ENCODE measurements at regions not wholly inside any gene's neighbourhood (a gene's known extent, or its start where the extent isn't known, plus 50 kb on each side); places are given as distances from the start of the nearest gene placed in this dataset.

DNA sequence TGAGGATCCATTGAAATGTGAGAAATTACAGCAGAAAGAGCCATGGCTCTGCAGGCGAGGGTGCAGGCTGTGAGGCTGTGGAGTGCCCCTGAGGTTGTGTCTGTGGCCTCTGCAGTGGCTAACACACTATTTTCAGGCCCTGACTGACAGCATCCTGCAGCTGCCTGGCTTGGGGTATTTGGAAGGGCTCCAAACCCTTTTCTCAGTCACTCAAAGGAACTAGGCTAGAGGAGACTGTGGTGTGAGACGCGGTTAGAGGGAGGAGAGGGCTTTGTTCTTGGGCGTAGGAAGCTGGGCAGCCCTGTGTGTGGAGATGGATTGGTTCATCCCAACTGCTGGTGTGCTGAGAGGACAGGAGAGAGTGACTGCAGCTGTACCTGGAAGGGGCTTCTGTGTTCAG is 134.9 kb downstream of the RAMP3 start:
- 5% methylated on average over 4 of the region's 4 CpGs for WGBS (ENCODE audit: low lambda C conversion rate)
- Histone ChIP-seq H2AFZ (ENCODE audit: low read length) (no peak overlapping the region), H3K4me1 (ENCODE audit: insufficient read depth, low read length) (no peaks in the 10 kb centered on the region), H3K9ac (ENCODE audit: insufficient read depth, low read depth, low read length) (no peak overlapping the region), H3K4me2 (ENCODE audit: low read depth, low read length) (no peak overlapping the region), H4K20me1 (ENCODE audit: insufficient read depth, low read length) (no peaks in the 10 kb centered on the region), H3K79me2 (ENCODE audit: insufficient read depth, low read length) (no peaks in the 10 kb centered on the region), H3K36me3 (replicated peaks in 1 of 2; ENCODE audit: control insufficient read depth in 1 of 2, insufficient read depth in 2 of 2, low read length in 2 of 2) (no peaks in the 10 kb centered on the region), H3K27me3 (ENCODE audit: control insufficient read depth in 1 of 2, insufficient read depth in 2 of 2, low read length in 2 of 2) (no peaks in the 10 kb centered on the region; a peak in 2 of 5 replicates), H3K4me3 (replicated peaks in 1 of 3; ENCODE audit: insufficient read depth in 1 of 3, low read depth in 2 of 3, low read length in 3 of 3) (no peak overlapping the region), H3K9me3 (ENCODE audit: low read length) (peaks cover 14% of the 10 kb centered on the region; the same call in 1 of the 2 replicates), H3K27ac (ENCODE audit: extremely low read length, insufficient read depth, low read length) (no peak overlapping the region)
- no TSS peak for BruUV-seq (replicated peaks)
- POLR2A ChIA-PET: no interaction called here
- no peak for FAIRE-seq
- in situ Hi-C loops (cut with HindIII; ENCODE audit: extremely low pct_ligation_motif_present, low pct_unique_long_range_greater_than_20kb): no loop called here
- no peak for ATAC-seq
- intact Hi-C loops (cut with micrococcal nuclease; ENCODE audit: unreplicated experiment): no loop called here
- DNase-seq (ENCODE audit: low spot score): no peak
- CTCF ChIA-PET (ENCODE audit: low intra/inter-chr PET ratio, low total read pairs): no interaction called here
- no peak for TF ChIP-seq KDM6A (CRISPR knock-in tag; IDR thresholded peaks at IDR 0.05; ENCODE audit: low read depth)

DNA sequence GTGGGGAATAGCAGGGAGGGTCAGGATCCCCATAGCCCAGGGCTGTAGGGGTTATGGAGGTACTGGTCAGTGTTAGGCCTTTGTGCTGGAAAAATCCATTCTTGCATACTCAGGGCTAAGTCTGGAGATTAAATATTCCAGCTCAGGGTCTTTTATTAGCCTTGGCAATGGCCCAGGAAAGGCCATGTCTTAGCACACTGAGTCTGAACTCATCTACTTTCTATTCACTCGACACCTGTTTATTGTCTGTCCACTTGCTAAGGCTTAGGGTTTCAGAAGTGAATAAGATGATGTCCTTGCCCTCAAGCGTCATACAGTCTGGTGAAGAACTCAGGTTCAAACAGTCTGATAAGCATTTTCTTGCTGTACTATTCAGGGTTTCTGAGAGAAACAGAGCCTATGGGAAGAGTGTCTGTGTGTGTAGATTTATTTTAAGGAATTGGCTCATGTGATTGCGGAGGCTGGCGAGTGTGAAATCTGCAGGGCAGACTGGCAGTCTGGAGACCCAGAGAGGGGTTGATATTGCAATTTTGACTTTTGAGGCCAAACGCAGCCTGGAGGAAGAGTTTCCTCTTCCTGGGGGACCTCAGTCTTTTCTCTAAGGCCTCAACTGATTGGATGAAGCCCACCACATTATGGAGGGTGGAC is 135.8 kb downstream of the RAMP3 start:
- Histone ChIP-seq H3K4me2 (ENCODE audit: low read depth, low read length) (no peak overlapping the region), H3K9me3 (ENCODE audit: low read length) (peaks cover 9% of the 10 kb centered on the region; the same call in 1 of the 2 replicates), H3K27ac (ENCODE audit: extremely low read length, insufficient read depth, low read length) (no peak overlapping the region), H3K36me3 (replicated peaks in 1 of 2; ENCODE audit: control insufficient read depth in 1 of 2, insufficient read depth in 2 of 2, low read length in 2 of 2) (no peaks in the 10 kb centered on the region), H3K9ac (ENCODE audit: insufficient read depth, low read depth, low read length) (no peak overlapping the region), H3K4me3 (replicated peaks in 1 of 3; ENCODE audit: insufficient read depth in 1 of 3, low read depth in 2 of 3, low read length in 3 of 3) (no peak overlapping the region), H3K79me2 (ENCODE audit: insufficient read depth, low read length) (no peaks in the 10 kb centered on the region), H3K27me3 (ENCODE audit: control insufficient read depth in 1 of 2, insufficient read depth in 2 of 2, low read length in 2 of 2) (no peaks in the 10 kb centered on the region; a peak in 2 of 5 replicates), H4K20me1 (ENCODE audit: insufficient read depth, low read length) (no peaks in the 10 kb centered on the region), H3K4me1 (ENCODE audit: insufficient read depth, low read length) (no peaks in the 10 kb centered on the region), H2AFZ (ENCODE audit: low read length) (no peak overlapping the region)
- ChIA-PET POLR2A (no interaction called here), CTCF (ENCODE audit: low intra/inter-chr PET ratio, low total read pairs) (no interaction called here)
- BruUV-seq (replicated peaks): no TSS peak
- 25% methylated on average over 5 of the region's 5 CpGs for WGBS (ENCODE audit: low lambda C conversion rate)
- FAIRE-seq (no peak), ATAC-seq (no peak), DNase-seq (ENCODE audit: low spot score) (no peak)
- TF ChIP-seq DMAP1 (CRISPR knock-in tag; IDR thresholded peaks at IDR 0.05): no peak
- no peak for TF ChIP-seq ZNF772 (CRISPR knock-in tag; IDR thresholded peaks at IDR 0.05)
- TF ChIP-seq, protein P1, sequence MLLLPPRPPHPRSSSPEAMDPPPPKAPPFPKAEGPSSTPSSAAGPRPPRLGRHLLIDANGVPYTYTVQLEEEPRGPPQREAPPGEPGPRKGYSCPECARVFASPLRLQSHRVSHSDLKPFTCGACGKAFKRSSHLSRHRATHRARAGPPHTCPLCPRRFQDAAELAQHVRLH (CRISPR knock-in tag; IDR thresholded peaks at IDR 0.05; ENCODE audit: borderline replicate concordance, low read depth): no peak
- no peak for TF ChIP-seq ESRRA (CRISPR knock-in tag; IDR thresholded peaks at IDR 0.05; ENCODE audit: low read depth)
- TF ChIP-seq TOPORS (CRISPR knock-in tag; IDR thresholded peaks at IDR 0.05): no peak
- no peak for TF ChIP-seq TBX3 (IDR thresholded peaks at IDR 0.05; ENCODE audit: borderline replicate concordance)
- TF ChIP-seq, protein P2, sequence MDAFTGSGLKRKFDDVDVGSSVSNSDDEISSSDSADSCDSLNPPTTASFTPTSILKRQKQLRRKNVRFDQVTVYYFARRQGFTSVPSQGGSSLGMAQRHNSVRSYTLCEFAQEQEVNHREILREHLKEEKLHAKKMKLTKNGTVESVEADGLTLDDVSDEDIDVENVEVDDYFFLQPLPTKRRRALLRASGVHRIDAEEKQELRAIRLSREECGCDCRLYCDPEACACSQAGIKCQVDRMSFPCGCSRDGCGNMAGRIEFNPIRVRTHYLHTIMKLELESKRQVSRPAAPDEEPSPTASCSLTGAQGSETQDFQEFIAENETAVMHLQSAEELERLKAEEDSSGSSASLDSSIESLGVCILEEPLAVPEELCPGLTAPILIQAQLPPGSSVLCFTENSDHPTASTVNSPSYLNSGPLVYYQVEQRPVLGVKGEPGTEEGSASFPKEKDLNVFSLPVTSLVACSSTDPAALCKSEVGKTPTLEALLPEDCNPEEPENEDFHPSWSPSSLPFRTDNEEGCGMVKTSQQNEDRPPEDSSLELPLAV (CRISPR knock-in tag; conservative IDR thresholded peaks at IDR 0.05; ENCODE audit: low read depth): no peak
- no peak for TF ChIP-seq KMT2A (CRISPR knock-in tag; IDR thresholded peaks at IDR 0.05)
- no peak for TF ChIP-seq GZF1 (CRISPR knock-in tag; IDR thresholded peaks at IDR 0.05)
- TF ChIP-seq, protein P3, sequence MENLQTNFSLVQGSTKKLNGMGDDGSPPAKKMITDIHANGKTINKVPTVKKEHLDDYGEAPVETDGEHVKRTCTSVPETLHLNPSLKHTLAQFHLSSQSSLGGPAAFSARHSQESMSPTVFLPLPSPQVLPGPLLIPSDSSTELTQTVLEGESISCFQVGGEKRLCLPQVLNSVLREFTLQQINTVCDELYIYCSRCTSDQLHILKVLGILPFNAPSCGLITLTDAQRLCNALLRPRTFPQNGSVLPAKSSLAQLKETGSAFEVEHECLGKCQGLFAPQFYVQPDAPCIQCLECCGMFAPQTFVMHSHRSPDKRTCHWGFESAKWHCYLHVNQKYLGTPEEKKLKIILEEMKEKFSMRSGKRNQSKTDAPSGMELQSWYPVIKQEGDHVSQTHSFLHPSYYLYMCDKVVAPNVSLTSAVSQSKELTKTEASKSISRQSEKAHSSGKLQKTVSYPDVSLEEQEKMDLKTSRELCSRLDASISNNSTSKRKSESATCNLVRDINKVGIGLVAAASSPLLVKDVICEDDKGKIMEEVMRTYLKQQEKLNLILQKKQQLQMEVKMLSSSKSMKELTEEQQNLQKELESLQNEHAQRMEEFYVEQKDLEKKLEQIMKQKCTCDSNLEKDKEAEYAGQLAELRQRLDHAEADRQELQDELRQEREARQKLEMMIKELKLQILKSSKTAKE (CRISPR knock-in tag; IDR thresholded peaks at IDR 0.05; ENCODE audit: borderline replicate concordance): no peak
- TF ChIP-seq ZNF607 (CRISPR knock-in tag; IDR thresholded peaks at IDR 0.05; ENCODE audit: borderline replicate concordance): no peak
- no peak for TF ChIP-seq RFXAP (CRISPR knock-in tag; IDR thresholded peaks at IDR 0.05; ENCODE audit: borderline replicate concordance)
- TF ChIP-seq ZNF792 (CRISPR knock-in tag; IDR thresholded peaks at IDR 0.05): no peak
- in situ Hi-C loops (cut with HindIII; ENCODE audit: extremely low pct_ligation_motif_present, low pct_unique_long_range_greater_than_20kb): no loop called here
- intact Hi-C loops (cut with micrococcal nuclease; ENCODE audit: unreplicated experiment): no loop called here
